GM04504 (cell line): ENCODE measurements at regions not wholly inside any gene's neighbourhood (a gene's known extent, or its start where the extent isn't known, plus 50 kb on each side); places are given as distances from the start of the nearest gene placed in this dataset.

Experiments used
- DNase-seq: peaks from one replicate; pipeline ENCODE4 v3.0.0-alpha.2; 2012; ENCODE audit warnings: low read depth

GRCh38 chr22:48876951-48877350 is 950.7 kb downstream of the BRD1 start:
- DNase-seq, result no peak

DNA sequence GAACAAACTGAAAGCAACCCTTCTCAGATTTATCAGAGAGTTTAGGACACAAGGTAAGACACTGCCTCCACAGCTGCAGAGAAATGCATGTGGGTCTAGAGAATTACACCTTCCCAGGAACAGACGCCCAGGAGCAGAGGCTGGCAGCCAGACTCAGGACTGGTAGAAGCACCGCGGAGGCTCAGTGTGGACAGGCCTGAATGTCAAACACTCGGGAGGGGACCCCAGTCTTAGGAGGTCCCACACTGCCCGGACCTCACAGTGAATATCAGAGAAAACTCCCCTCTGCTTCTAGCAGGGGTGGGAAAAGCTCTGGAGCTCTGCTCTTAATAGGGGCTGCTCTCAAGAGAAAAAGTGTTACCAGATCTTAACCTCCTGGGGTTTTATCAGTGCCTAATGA is 952.7 kb downstream of the BRD1 start:
- no peak for DNase-seq

- no peak for DNase-seq
Observed at GRCh38 chr22:48873191-48873520, 954.5 kb downstream of the BRD1 start.

- no peak for DNase-seq
Observed at GRCh38 chr22:48872271-48873190, 955.1 kb downstream of the BRD1 start.

DNA sequence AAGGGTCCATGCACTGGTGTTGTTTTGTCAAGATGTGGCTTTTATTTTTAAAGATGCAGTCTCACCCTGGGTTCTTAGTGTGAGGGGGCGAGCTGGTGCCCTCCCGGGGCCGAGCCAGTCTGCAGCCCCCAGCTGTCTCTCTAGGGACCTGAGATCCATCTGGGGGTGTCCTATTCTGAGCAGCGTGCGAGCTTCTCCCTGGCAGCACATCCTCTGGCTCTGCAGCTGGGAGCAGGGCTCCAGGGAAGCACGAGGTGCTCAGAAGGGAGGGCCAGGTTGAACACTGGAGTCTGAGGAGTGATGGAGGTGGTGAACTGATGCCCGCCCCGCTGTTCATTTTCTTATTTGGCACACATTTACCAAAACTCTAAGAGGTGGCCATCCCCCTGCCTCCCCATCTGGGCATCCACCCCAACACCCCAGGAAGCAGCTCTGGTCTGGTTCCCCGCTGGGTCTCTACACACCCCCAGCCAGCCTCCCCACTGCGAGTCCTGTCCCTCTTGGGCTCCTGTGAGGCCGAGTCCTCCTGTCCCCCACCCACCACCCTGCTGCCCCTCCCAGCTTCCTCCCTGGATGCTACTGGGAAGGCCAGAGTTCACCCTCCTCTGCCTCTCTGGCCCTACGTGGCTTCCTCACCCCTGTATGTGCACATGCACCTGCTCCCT is 956.4 kb downstream of the BRD1 start:
- no peak for DNase-seq

DNA sequence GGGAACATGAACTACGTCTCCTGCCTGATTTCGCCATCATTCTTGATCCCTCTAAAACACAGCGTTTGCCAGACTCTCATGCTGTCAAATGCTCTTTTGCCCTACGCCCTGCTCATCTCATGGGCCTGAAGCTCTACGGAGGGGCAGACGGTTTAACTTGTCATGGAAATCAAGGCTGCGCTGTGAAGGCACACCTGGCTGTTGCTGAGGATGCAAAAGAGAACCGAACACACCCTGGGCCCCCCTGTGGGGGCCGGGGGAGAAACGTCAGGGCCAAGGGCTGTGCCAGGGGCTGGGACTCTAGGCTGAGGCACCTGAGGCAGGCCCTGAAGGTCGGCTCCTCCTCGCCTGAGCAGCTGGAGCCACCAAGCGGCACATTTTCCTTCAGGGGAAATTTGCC is 957.2 kb downstream of the BRD1 start:
- DNase-seq, result no peak

GRCh38 chr22:48869788-48870187 is 957.9 kb downstream of the BRD1 start:
- no peak for DNase-seq

DNA sequence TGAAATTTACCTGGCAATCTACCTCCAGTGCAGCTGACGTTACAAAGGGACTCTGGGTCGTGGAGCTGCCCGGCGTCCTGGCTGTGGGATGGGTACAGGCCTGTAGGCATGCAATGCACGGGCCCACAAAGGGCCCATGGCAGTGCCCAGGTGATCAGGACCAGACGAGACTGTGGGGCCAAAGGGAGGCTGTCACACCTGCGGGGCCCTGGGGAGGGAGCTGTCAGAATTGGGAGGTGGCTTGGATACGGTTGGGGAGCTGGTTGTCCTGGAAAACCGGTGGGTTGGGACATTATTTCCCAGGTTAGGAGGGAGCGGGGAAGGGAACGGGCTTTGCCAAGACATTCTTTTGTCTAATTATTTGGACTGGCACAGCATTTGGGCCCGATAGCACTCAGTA is 958.5 kb downstream of the BRD1 start:
- DNase-seq, result no peak

DNA sequence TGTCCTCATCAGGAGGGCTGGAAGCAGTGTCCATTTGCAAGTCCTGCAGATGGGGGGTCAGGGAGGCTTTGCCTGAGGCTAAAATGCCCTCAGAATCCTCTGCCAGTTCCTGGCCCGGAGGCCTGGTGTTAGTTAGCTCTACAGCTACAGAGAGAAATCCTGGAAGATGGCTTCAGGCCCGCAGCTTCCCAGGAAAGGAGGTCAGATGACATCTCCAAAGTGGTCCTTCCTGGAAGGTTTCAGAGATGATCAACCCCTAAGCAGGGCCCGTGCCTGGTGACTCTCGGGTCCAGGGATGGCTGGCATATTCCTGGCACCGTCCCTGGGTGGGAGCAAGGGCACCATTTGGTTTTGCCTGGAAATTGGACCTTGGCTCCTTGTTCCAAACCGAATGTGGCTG is 959.1 kb downstream of the BRD1 start:
- DNase-seq, result no peak

DNA sequence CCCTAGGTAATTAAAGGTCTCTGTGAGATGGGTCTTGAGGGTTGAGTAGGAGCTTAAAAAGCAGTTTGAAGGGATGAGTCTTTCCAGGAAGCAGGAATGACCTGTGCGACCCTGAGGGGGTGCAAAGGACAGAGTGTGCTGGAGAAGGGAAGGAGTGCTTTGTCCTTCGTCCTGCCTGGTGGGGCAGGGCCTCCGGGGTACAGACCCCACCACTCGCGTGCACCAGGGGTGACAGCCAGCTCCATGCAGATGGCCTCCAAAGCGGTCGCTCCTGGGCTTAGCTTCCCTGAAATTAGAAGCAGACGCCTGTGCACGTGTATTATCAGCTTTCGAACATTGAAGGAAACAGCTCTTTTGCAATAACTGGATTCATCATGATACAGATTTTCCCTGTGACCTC is 959.8 kb downstream of the BRD1 start:
- no peak for DNase-seq

DNA sequence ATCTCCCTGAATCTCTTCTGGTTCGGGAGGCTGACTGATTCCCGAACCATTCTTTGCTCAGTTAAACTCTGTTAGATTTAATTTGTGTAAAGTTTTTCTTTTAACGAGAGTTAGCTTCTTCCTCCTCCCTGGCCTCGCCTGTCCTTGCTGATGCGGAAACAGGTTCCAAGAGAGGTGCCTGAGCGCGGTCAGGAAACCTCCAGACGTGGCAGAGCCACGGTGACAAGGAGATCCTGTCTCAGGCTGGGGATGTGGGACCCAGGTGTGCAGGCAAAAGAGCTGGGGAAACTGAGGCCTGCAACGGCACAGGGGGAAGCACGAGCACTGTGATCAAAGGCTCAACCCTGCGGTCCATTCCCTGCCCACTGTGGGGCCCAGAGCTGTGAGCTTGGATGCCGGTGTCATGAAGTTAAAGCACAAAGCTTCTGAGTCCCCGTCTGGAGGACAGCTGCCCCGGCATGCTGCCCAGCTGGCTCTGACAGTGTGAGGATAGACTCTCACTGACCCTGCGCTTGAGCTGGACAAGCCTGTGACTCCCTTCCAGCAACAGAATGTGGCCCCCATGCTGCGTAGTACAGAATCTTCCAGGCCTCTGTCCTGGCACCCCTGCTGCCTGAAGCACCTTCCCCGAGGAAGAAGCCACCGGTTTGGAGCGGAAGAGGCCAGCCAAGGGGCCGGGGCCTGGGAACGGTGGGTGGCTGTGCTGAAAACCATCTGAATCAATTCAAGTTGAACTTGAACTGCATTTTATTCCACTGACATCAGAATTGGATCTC is 960.6 kb downstream of the BRD1 start:
- DNase-seq, result no peak

DNA sequence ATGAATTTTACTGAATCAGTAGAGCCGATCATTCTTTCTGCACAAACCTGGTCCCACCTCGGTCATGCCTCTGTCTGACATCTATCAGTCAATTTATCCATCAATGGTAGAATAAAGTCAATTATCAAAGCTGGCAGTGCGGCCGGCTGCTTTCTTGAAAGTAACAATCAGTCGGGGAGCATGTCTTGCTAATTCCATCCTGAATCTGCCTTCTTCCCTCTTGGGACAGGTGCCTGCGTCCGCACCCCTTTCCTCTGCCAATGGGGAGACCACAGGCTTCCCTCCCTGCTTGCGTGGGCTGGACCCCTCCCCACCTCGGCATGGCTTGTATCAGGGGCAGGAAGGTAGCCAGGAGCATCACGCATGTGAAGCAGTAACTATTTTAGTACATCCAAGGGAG is 962.9 kb downstream of the BRD1 start:
- DNase-seq, result no peak

DNA sequence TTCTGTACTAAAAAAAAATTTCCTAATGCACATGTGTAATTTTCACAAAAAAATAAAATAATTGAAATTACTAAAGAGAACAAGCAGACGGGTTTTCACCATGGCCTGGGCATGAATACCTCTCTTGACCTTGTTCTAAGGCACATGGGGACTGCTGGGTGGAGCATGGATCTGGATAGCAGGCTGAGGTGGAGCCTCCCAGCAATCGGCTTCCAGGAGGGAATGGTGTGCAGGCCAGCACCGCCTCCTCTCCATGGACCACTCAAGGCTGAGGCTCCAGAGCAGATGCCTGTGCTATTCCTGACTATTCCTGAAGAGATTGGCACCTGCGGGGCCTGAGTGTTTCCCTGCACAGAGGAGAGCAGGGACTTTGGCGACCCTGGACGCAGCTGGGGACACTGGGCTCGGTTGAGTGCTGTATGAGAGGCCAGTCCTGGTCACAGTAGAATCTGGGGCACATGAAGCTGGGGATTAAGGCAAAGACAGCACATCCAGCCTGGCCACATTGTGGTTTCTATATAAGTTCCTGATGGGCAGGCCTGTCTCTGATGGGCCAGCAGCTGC is 963.6 kb downstream of the BRD1 start:
- DNase-seq, result no peak

GRCh38 chr22:48860557-48860956 is 967.1 kb downstream of the BRD1 start:
- DNase-seq, result no peak

DNA sequence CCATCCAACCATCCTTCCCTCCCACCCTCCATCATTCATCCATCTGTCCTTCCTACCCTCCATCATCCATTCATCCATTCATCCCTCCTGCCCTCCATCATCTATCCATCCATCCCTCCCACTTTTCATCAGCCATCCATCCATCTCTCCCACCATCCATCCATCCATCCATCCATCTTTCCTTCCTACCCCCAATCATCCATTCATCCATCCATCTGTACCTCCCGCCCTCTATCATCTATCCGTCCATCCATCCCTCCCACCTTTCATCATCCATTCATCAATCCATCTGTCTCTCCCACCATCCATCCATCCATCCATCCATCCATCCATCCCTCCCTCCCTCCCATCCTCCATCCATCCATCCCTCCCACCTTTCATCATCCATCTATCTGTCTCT is 968.8 kb downstream of the BRD1 start:
- DNase-seq, result no peak

- DNase-seq, result no peak
Observed at GRCh38 chr22:48858121-48858520, 969.6 kb downstream of the BRD1 start.

- no peak for DNase-seq
Observed at GRCh38 chr22:48857202-48857805, 970.4 kb downstream of the BRD1 start.

DNA sequence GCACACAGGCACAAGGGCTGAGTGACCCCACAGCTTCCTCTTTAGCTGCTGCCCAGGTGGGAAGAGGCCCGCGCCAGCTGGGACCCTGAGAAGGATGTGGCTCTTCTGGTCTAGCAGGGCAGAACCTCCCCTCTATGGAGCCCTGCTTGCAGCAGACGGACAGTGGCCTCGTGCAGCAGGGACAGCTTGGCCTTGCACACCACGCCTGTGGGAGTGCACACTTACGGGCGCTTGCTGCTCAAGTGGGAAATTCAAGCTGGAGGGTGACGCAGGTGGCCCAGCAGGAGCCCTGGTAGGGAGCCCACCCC is 971.4 kb downstream of the BRD1 start:
- DNase-seq, result no peak

GRCh38 chr22:48855593-48856307 is 971.9 kb downstream of the BRD1 start:
- DNase-seq, result no peak

DNA sequence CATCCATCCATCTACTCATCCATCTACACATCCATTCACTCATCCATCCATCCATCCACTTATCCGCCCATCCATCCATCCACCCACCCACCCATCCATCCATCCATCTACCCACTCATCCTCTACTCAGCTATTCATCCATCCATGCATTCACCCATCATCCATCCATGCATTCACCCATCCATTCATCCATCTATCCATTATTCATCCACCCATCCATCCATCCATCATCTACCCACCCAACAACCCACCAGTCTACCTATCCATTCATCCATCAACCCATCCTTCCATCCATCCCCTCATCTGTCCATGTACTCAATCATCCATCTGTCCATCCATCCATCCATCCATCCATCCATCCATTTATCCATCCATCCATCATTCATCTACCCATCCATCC is 972.7 kb downstream of the BRD1 start:
- DNase-seq, result no peak

GRCh38 chr22:48853627-48854240 is 973.9 kb downstream of the BRD1 start:
- DNase-seq, result no peak
